ENCODE measurements at regions not wholly inside any gene's neighbourhood (a gene's known extent, or its start where the extent isn't known, plus 50 kb on each side); places are given as distances from the start of the nearest gene placed in this dataset.
A peak's percentile ranks its signal among the peaks of the same experiment; 100 is the strongest.
"Not testable (repeated sequence)": the region's sequence is repeated elsewhere in the genome, so short reads cannot be mapped to it uniquely, and the experiment has no call there.

DNA sequence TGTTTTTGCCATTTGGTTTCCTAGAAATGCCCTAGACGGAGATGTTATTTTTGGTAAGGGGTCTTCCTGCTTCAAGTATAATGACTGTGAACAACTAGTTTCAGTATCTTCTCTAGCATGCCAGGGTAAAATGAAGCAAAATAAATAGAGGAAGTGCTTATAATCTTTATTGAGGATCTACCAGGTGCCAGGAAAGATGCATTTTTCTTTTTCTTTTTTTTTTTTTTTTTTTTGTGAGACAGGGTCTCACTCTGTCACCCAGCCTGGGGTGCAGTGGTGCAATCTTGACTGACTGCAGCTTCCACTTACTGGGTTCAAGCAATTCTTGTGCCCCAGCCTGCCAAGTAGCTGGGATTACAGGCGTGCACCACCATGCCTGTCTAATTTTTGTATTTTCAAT, 146.6 kb upstream of the GRK3 start:
- not testable (repeated sequence) for H3K4me2 ChIP-seq; H3K27ac Mint-ChIP-seq; H3K9me2 ChIP-seq (ENCODE audit: insufficient read depth); H3K4me3 Mint-ChIP-seq; ATAC-seq; H4K20me1 ChIP-seq (replicated peaks; ENCODE audit: insufficient read depth); DNase-seq (ENCODE audit: low spot score); H3K27ac ChIP-seq (ENCODE audit: low read depth); H3K4me3 ChIP-seq; H3K79me2 ChIP-seq (replicated peaks; ENCODE audit: insufficient read depth); H2AFZ ChIP-seq; H3F3A ChIP-seq (replicated peaks; ENCODE audit: low read depth)
- peaks cover 48% of the 10 kb centered on the region for H3K27me3 Mint-ChIP-seq (ENCODE audit: insufficient read depth, low read depth, poor library complexity)
- Histone ChIP-seq H3K4me1 (ENCODE audit: insufficient read depth) (peaks cover 23% of the 10 kb centered on the region), H3K27me3 (ENCODE audit: insufficient read depth) (peaks cover 67% of the 10 kb centered on the region), H3K36me3 (ENCODE audit: insufficient read depth) (peaks cover 11% of the 10 kb centered on the region; the same call in 1 of the 2 replicates)
- H3K36me3 Mint-ChIP-seq (ENCODE audit: low read depth) = peaks cover 16% of the 10 kb centered on the region
- H3K9me3 Mint-ChIP-seq = peaks cover 25% of the 10 kb centered on the region
- peaks cover 30% of the 10 kb centered on the region for H3K4me1 Mint-ChIP-seq

DNA sequence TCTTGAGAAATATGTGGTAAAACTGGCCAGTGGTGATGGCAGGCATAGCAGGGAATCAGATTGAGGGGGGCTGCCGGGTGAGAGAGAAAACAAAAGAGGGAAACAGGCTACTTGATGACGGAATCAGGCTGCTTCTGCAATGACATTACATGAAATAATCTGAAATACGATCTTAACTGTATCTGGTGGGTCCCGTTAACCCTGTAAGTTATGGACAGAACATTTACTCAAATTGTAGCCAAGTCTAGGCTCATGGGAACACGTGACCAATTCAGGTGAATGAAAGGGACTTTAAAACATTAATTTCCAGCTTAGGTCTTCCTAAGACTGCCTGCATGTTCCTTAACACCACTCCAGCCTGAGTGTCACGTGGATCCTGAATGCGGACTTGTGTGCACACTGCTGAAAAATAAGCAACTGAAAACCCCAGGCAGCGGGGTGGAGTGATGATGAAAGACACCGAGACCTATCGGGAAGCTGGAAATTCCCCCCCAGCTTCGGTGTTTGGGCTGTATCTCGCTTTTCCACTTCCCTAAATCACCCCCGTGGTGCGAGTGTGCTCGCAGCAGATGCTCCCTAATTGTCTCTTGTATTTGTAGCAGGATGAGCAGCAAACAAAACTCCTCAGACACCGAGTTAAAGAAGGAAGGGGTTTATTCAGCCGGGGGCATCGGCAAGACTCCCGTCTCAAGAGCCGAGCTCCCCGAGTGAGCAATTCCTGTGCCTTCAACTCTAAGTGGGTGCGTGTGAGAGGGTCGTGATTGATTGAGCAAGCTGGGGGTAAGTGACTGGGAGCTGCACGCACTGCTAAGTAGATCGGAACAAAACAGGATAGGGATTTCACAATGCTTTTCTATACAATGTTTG, 145.0 kb upstream of the GRK3 start:
- Histone ChIP-seq H3F3A (replicated peaks; ENCODE audit: low read depth) (peaks cover 7% of the 10 kb centered on the region), H3K27ac (ENCODE audit: low read depth) (no peak overlapping the region), H3K4me1 (ENCODE audit: insufficient read depth) (peaks cover 23% of the 10 kb centered on the region), H3K4me2 (peak overlapping the region; percentile 76), H3K36me3 (ENCODE audit: insufficient read depth) (no peaks in the 10 kb centered on the region), H3K79me2 (replicated peaks; ENCODE audit: insufficient read depth) (no peaks in the 10 kb centered on the region), H3K27me3 (ENCODE audit: insufficient read depth) (peaks cover 75% of the 10 kb centered on the region), H4K20me1 (replicated peaks; ENCODE audit: insufficient read depth) (0 out of 2 replicates have a peak, but pooled peaks cover 5% of the 10 kb centered on the region), H2AFZ (peak overlapping the region; percentile 98), H3K9me2 (ENCODE audit: insufficient read depth) (no peaks in the 10 kb centered on the region), H3K4me3 (peak overlapping the region; percentile 76)
- peaks cover 30% of the 10 kb centered on the region for H3K4me1 Mint-ChIP-seq
- H3K27me3 Mint-ChIP-seq (ENCODE audit: insufficient read depth, low read depth, poor library complexity) = peaks cover 46% of the 10 kb centered on the region
- H3K9me3 Mint-ChIP-seq = peaks cover 9% of the 10 kb centered on the region
- H3K27ac Mint-ChIP-seq = no peak overlapping the region
- peaks cover 2% of the 10 kb centered on the region; the same call in 2 of the 3 replicates for H3K36me3 Mint-ChIP-seq (ENCODE audit: low read depth)
- TF ChIP-seq, protein P1, sequence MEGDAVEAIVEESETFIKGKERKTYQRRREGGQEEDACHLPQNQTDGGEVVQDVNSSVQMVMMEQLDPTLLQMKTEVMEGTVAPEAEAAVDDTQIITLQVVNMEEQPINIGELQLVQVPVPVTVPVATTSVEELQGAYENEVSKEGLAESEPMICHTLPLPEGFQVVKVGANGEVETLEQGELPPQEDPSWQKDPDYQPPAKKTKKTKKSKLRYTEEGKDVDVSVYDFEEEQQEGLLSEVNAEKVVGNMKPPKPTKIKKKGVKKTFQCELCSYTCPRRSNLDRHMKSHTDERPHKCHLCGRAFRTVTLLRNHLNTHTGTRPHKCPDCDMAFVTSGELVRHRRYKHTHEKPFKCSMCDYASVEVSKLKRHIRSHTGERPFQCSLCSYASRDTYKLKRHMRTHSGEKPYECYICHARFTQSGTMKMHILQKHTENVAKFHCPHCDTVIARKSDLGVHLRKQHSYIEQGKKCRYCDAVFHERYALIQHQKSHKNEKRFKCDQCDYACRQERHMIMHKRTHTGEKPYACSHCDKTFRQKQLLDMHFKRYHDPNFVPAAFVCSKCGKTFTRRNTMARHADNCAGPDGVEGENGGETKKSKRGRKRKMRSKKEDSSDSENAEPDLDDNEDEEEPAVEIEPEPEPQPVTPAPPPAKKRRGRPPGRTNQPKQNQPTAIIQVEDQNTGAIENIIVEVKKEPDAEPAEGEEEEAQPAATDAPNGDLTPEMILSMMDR (conservative IDR thresholded peaks at IDR 0.05; ENCODE audit: low read depth in 2 of 2) = no peak
- TF ChIP-seq ZNF114 (CRISPR knock-in tag; IDR thresholded peaks at IDR 0.05) = no peak
- no peak for TF ChIP-seq NANOG (IDR thresholded peaks at IDR 0.05; ENCODE audit: borderline replicate concordance)
- no peak for TF ChIP-seq POLR2AphosphoS5 (IDR thresholded peaks at IDR 0.05; ENCODE audit: low read depth)
- TF ChIP-seq EZH2phosphoT487 (IDR thresholded peaks at IDR 0.05; ENCODE audit: unreplicated experiment) = no peak
- TF ChIP-seq, protein P2, sequence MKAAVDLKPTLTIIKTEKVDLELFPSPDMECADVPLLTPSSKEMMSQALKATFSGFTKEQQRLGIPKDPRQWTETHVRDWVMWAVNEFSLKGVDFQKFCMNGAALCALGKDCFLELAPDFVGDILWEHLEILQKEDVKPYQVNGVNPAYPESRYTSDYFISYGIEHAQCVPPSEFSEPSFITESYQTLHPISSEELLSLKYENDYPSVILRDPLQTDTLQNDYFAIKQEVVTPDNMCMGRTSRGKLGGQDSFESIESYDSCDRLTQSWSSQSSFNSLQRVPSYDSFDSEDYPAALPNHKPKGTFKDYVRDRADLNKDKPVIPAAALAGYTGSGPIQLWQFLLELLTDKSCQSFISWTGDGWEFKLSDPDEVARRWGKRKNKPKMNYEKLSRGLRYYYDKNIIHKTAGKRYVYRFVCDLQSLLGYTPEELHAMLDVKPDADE (IDR thresholded peaks at IDR 0.05) = no peak
- TF ChIP-seq, protein P3, sequence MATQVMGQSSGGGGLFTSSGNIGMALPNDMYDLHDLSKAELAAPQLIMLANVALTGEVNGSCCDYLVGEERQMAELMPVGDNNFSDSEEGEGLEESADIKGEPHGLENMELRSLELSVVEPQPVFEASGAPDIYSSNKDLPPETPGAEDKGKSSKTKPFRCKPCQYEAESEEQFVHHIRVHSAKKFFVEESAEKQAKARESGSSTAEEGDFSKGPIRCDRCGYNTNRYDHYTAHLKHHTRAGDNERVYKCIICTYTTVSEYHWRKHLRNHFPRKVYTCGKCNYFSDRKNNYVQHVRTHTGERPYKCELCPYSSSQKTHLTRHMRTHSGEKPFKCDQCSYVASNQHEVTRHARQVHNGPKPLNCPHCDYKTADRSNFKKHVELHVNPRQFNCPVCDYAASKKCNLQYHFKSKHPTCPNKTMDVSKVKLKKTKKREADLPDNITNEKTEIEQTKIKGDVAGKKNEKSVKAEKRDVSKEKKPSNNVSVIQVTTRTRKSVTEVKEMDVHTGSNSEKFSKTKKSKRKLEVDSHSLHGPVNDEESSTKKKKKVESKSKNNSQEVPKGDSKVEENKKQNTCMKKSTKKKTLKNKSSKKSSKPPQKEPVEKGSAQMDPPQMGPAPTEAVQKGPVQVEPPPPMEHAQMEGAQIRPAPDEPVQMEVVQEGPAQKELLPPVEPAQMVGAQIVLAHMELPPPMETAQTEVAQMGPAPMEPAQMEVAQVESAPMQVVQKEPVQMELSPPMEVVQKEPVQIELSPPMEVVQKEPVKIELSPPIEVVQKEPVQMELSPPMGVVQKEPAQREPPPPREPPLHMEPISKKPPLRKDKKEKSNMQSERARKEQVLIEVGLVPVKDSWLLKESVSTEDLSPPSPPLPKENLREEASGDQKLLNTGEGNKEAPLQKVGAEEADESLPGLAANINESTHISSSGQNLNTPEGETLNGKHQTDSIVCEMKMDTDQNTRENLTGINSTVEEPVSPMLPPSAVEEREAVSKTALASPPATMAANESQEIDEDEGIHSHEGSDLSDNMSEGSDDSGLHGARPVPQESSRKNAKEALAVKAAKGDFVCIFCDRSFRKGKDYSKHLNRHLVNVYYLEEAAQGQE (IDR thresholded peaks at IDR 0.05; ENCODE audit: unreplicated experiment) = no peak
- 0 out of 2 replicates have a peak, but pooled peaks have one; percentile 9 for TF ChIP-seq CREB1 (CRISPR knock-in tag; IDR thresholded peaks at IDR 0.05; ENCODE audit: low read depth)
- ATAC-seq = peak; percentile 8
- H3K4me3 Mint-ChIP-seq = peak overlapping the region; percentile 47
- DNase-seq (ENCODE audit: low spot score) = no peak

Measured in GM23338 (cell line).